Thymus (tissue), 11 donors: ENCODE measurements at regions not wholly inside any gene's neighbourhood (a gene's known extent, or its start where the extent isn't known, plus 50 kb on each side); places are given as distances from the start of the nearest gene placed in this dataset.
"Not testable (repeated sequence)": the region's sequence is repeated elsewhere in the genome, so short reads cannot be mapped to it uniquely, and the experiment has no call there.

Source experiments
- DNase-seq, 9 donors: peaks; one replicate each; pipeline ENCODE4 v3.0.0-alpha.2; 2013; ENCODE audit warnings: low spot score in 9 of 9, low read depth in 6 of 9, missing footprints in 1 of 9
- H3K27ac ChIP-seq, 2 donors: one replicate each; pipeline ENCODE4 v1.5.1; 2013; ENCODE audit warnings: control low read depth in 1 of 2, low read depth in 1 of 2, low read length in 1 of 2, mild to moderate bottlenecking in 1 of 2, moderate library complexity in 1 of 2
- H3K27me3 ChIP-seq, 2 donors: one replicate each; pipeline ENCODE4 v1.5.1; 2013; ENCODE audit warnings: low read length in 1 of 2; ENCODE audit not compliant: control insufficient read depth in 2 of 2, insufficient read depth in 1 of 2
- H3K36me3 ChIP-seq, 2 donors: one replicate each; pipeline ENCODE4 v1.5.1; 2013; ENCODE audit warnings: low read length in 1 of 2, mild to moderate bottlenecking in 1 of 2, moderate library complexity in 1 of 2; ENCODE audit not compliant: control insufficient read depth in 2 of 2, insufficient read depth in 2 of 2
- H3K4me1 ChIP-seq, 2 donors: one replicate each; pipeline ENCODE4 v1.5.1; 2013; ENCODE audit warnings: low read length in 2 of 2; ENCODE audit not compliant: control insufficient read depth in 2 of 2, insufficient read depth in 2 of 2
- H3K4me3 ChIP-seq, 2 donors: one replicate each; pipeline ENCODE4 v1.5.1; 2013; ENCODE audit warnings: low read length in 2 of 2, control low read depth in 1 of 2, mild to moderate bottlenecking in 1 of 2
- H3K9me3 ChIP-seq, 2 donors: one replicate each; pipeline ENCODE4 v1.5.1; 2013; ENCODE audit warnings: low read length in 1 of 2, mild to moderate bottlenecking in 1 of 2; ENCODE audit not compliant: control insufficient read depth in 2 of 2, insufficient read depth in 1 of 2
- WGBS: extraction: QIAGEN DNeasy Blood & Tissue Kit; methylation state at CpG from one replicate; pipeline ENCODE4 v1.1.7; 2013; 5-methylcytosine and 5-hydroxymethylcytosine counted together
- donor health status: healthy.

DNA sequence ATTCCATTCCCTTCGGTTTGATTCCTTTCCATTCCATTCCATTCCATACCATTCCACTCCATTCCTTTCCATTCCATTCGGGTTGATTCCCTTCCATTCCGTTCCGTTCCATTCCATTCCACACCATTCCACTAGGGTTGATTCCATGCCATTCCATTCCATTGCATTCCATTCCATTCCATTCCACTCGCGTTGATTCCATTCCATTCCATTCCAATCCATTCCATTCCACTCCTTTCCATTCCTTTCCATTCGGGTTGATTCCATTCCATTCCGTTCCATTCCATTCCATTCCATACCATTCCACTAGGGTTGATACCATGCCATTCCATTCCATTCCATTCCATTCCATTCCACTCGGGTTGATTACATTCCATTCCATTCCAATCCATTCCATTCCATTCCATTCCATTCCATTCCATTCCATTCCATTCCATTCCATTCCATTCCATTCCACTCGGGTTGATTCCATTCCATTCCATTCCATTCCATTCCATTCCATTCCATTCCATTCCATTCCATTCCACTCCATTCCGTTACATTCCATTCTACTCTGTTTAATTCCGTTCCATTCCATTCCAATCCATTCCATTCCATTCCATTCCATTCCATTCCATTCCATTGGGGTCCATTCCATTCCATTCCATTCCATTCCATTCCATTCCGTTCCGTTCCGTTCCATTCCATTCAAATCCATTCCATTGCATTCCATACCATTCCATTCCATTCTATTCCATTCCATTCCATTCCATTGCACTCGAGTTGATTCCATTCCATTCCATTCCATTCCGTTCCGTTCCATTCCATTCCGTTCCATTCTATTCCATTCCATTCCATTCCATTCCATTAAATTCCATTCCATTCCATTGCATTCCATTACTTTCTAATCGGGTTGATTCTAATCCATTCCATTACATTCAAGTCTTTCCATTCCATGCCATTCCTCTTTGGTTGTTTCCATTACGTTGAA is 163.2 kb downstream of the CWH43 start:
- peak; percentile 67 to 95 (median 87) for DNase-seq
- H3K36me3 ChIP-seq, H3K4me3 ChIP-seq, H3K9me3 ChIP-seq, H3K27ac ChIP-seq, H3K27me3 ChIP-seq, H3K4me1 ChIP-seq: not testable (repeated sequence)
- 72% methylated on average over 21 of the region's 21 CpGs for WGBS

DNA sequence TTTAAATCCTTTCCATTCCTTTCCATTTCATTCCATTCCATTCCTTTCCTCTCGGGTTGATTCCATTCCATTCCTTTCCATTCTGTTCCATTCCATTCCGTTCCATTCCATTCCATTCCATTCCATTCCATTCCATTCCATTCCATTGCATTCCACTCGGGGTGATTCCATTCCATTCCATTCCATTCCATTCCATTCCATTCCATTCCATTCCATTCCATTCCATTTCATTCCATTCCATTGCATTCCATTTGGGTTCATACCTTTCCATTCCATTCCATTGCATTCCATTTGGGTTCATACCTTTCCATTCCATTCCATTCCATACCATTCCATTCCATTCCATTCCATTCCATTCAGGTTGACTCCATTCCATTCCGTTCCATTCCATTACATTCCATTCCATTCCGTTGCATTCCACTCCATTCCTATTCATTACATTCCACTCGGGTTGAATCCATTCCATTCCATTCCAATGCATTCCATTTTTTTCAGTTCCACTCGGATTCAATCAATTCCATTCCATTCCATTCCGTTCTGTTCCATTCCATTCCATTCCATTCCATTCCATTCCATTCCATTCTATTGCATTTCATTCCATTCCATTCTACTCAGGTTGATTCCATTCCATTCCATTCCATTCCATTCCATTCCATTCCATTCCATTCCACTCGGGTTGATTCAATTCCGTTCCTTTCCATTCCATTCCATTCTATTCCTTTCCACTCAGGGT is 164.4 kb downstream of the CWH43 start:
- H3K4me1 ChIP-seq, H3K4me3 ChIP-seq, H3K9me3 ChIP-seq, H3K27me3 ChIP-seq, H3K36me3 ChIP-seq, H3K27ac ChIP-seq: not testable (repeated sequence)
- DNase-seq, result peak in 1 of 9 donors; percentile 40
- 56% methylated on average over 10 of the region's 10 CpGs for WGBS

DNA sequence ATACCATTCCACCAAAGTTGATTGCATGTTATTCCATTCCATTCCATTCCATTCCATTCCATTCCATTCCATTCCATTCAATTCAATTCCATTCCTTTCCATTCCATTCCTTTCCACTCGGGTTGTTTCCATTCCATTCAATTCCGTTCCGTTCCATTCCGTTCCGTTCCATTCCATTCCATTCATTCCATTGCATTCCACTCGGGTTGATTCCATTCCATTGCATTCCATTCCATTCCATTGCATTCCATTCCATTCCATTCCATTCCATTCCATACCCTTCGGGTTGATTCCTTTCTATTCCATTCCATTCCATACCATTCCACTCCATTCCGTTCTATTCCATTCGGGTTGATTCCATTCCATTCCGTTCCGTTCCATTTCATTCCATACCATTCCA is 166.9 kb downstream of the CWH43 start:
- H3K4me3 ChIP-seq, DNase-seq, H3K36me3 ChIP-seq, H3K9me3 ChIP-seq, H3K27ac ChIP-seq, H3K27me3 ChIP-seq, H3K4me1 ChIP-seq: not testable (repeated sequence)
- 78% methylated on average over 11 of the region's 11 CpGs for WGBS

DNA sequence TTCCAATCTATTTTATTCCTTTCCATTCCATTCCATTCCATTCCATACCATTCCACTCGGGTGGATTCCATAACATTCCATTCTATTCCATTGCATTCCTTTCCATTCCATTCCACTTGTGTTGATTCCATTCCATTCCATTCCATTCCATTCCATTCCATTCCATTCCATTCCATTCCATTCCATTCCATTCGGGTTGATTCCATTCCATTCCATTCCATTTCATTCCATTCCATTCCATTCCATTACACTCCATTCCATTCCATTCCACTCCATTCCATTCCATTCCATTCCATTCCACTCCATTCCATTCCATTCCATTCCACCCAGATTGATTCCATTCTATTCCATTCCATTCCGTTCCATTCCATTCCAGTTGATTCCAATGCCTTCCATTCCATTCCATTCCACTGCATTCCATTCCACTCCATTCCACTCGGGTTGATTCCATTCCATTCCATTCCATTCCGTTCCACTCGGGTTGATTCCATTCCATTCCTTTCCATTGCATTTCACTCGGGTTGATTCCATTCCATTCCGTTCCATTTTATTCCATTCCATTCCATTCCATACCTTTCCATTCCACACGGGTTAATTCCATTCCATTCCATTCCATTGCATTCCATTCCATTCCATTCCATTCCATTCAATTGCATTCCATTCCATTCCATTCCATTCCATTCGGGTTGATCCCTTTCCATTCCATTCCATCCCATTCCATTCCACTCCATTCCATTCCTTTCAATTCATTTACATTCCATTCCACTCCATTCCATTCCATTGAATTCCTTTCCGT is 168.4 kb downstream of the CWH43 start:
- H3K27ac ChIP-seq, result not testable (repeated sequence)

DNA sequence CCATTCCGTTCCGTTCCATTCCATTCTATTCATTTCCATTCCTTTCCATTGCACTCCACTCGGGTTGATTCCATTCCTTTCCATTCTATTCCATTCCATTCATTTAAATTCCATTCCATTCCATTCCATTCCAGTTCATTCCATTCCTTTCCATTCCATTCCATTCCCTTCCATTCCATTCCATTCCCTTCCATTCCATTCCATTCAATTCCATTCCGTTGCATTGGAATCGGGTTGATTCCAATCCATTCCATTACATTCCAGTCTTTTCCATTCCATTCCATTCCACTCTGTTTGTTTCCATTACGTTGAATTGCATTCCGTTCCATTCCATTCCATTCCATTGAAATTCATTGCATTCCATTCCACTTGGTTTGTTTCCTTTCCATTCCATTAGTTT is 169.2 kb downstream of the CWH43 start:
- not testable (repeated sequence) for H3K27me3 ChIP-seq, H3K4me1 ChIP-seq, H3K4me3 ChIP-seq, H3K9me3 ChIP-seq, H3K36me3 ChIP-seq, DNase-seq, H3K27ac ChIP-seq
- WGBS, result 74% methylated on average over 7 of the region's 7 CpGs

More for the DNA sequence above, 168.4 kb downstream of the CWH43 start:
- not testable (repeated sequence) for H3K4me3 ChIP-seq, H3K36me3 ChIP-seq, H3K27me3 ChIP-seq, H3K4me1 ChIP-seq, H3K9me3 ChIP-seq
- 69% methylated on average over 11 of the region's 11 CpGs for WGBS
- DNase-seq, result peak in 8 of 9 donors; percentile 36 to 84 (median 66)

DNA sequence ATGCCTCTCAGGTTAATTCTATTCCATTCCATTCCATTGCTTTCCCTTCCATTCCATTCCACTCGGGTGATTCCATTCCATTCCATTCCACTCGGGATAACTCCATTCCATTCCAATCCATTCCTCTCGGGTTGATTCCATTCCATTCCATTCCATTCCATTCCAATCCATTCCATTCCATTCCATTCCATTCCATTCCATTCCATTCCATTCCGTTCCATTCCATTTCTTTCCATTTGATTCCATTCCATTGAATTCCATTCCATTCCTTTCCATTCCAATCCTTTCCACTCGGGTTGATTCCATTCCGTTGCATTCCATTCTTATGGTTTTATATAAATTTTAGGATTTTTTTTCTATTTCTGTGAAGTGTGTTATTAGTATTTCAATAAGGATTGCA is 170.2 kb downstream of the CWH43 start:
- not testable (repeated sequence) for H3K36me3 ChIP-seq, H3K27ac ChIP-seq, DNase-seq, H3K4me3 ChIP-seq, H3K4me1 ChIP-seq, H3K27me3 ChIP-seq
- 74% methylated on average over 6 of the region's 6 CpGs for WGBS
- peaks cover 1 to 12% of the 10 kb centered on the region in 2 donors for H3K9me3 ChIP-seq

DNA sequence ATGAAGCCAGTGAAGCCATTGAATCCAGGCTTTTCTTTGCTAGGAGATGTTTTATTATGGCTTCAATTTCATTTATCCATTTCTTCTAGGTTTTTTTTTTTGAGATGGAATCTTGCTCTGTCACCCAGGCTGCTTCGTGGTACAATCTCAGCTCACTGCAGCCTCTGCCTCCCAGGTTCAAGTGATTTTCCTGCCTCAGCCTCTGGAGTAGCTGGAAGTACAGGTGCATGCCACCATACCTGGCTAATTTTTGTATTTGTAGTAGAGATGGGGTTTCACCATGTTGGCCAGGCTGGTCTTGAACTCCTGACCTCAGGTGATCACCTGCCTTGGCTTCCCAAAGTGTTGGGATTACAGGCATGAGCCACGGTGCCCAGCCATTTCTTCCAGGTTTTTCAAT is 171.6 kb downstream of the CWH43 start:
- not testable (repeated sequence) for DNase-seq, H3K27me3 ChIP-seq, H3K4me3 ChIP-seq, H3K36me3 ChIP-seq, H3K27ac ChIP-seq, H3K4me1 ChIP-seq
- WGBS, result 63% methylated on average over 2 of the region's 2 CpGs
- peaks cover 1 to 12% of the 10 kb centered on the region in 2 donors for H3K9me3 ChIP-seq

DNA sequence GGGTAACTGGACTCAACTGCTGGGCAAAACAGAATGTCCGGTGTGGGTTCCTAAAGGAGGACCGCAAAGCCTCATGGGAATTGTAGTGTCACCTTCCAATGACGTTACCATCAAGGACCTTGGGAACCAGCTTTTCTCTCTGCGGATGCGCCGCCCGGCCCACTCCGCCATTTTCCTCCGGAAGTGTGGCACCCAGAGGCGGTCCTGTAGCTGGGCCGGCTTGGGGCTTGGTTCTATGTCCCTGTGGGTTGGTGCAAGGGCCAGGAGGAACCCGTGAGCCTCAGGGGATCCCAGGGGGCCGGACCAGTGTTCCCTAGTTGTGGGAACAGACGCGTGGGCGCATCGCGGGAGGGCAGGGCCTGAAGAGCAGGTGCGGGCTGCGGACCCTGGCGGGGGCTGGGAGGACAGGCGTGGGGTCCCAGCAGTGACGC is 175.1 kb downstream of the CWH43 start:
- not testable (repeated sequence) for H3K9me3 ChIP-seq

DNA sequence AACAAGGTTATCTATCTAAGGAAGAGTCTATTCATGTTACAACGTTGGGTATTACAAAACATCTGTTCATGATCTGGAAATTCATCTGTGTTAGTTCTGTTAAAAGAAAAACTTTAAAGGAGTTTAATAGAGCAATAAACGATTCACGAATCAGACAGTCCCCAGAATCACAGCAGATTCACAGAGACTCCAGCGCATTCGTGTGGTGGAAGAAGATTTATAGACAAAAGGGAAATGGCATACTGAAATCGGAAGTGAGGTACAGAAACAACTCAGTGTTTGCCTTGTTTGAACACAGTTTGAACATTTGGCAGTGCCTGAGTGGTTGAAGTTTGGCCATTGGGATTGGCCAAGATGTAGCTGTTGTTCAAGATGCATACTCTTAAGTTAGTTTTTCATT is 178.8 kb downstream of the CWH43 start:
- not testable (repeated sequence) for H3K4me1 ChIP-seq, H3K4me3 ChIP-seq, H3K27ac ChIP-seq, H3K36me3 ChIP-seq, DNase-seq, H3K27me3 ChIP-seq, H3K9me3 ChIP-seq
- WGBS, result 76% methylated on average over 6 of the region's 6 CpGs

More for the DNA sequence above, 175.1 kb downstream of the CWH43 start:
- H3K4me3 ChIP-seq, H3K36me3 ChIP-seq, H3K27me3 ChIP-seq, H3K4me1 ChIP-seq, H3K27ac ChIP-seq, DNase-seq: not testable (repeated sequence)
- WGBS, result 84% methylated on average over 23 of the region's 23 CpGs
